Left colon (tissue), 2 donors: ENCODE measurements at regions not wholly inside any gene's neighbourhood (a gene's known extent, or its start where the extent isn't known, plus 50 kb on each side); places are given as distances from the start of the nearest gene placed in this dataset.

Experiments
- ATAC-seq: fragments of 200-7000 bp; cut with Tn5 transposase; one replicate; pipeline ENCODE4 v1.9.1; 2020; ENCODE audit warnings: mild to moderate bottlenecking, moderate library complexity
- DNase-seq, 2 donors: peaks; one replicate each; pipeline ENCODE4 v3.0.0-alpha.2; 2020
- intact Hi-C, 2 donors: fragments of 100-400 bp; cut with DNase I in 1 of 2; cut with micrococcal nuclease in 1 of 2; formaldehyde crosslinking; loops; one replicate each; pipeline versions ENCODE4 v1.11.2 to v1.14.0; 2022; cut with DNase I, micrococcal nuclease
- donor health status: DM: no; HTN: no; CAD: no.
- donor health status: DM: yes; HTN: yes; CAD: no.

- DNase-seq (no peak), ATAC-seq (no peak)
- intact Hi-C loops: no loop called here
These were observed 559.1 kb upstream of the TRPC7 start for GRCh38 chr5:136924490-136924889.

GRCh38 chr5:136910625-136911024 is 545.3 kb upstream of the TRPC7 start:
- intact Hi-C loops: no loop called here
- ATAC-seq: no peak
- no peak for DNase-seq

GRCh38 chr5:136909906-136910305 is 544.6 kb upstream of the TRPC7 start:
- DNase-seq: no peak
- intact Hi-C loops: no loop called here
- no peak for ATAC-seq

GRCh38 chr5:136907371-136907770 is 542.0 kb upstream of the TRPC7 start:
- intact Hi-C loops: no loop called here
- DNase-seq (no peak), ATAC-seq (no peak)

GRCh38 chr5:136906545-136906944 is 541.2 kb upstream of the TRPC7 start:
- DNase-seq (no peak), ATAC-seq (no peak)

GRCh38 chr5:136905571-136905970 is 540.2 kb upstream of the TRPC7 start:
- intact Hi-C loops: no loop called here
- ATAC-seq: no peak
- DNase-seq: no peak

More at GRCh38 chr5:136906545-136906944, 541.2 kb upstream of the TRPC7 start:
- intact Hi-C loops: no loop called here

- DNase-seq (no peak), ATAC-seq (no peak)
- intact Hi-C loops: no loop called here
These were observed 528.7 kb upstream of the TRPC7 start for GRCh38 chr5:136894070-136894469.

GRCh38 chr5:136892000-136892399 is 526.7 kb upstream of the TRPC7 start:
- ATAC-seq (no peak), DNase-seq (no peak)
- intact Hi-C loops: no loop called here

- intact Hi-C loops: no loop called here
- no peak for ATAC-seq
These were observed 526.0 kb upstream of the TRPC7 start for GRCh38 chr5:136891175-136891972.

GRCh38 chr5:136890431-136891148 is 525.2 kb upstream of the TRPC7 start:
- intact Hi-C loops: no loop called here
- no peak for ATAC-seq
- DNase-seq: no peak

More at GRCh38 chr5:136891175-136891972, 526.0 kb upstream of the TRPC7 start:
- no peak for DNase-seq

- no peak for ATAC-seq
- intact Hi-C loops: no loop called here
These were observed 521.3 kb upstream of the TRPC7 start for GRCh38 chr5:136886608-136887007.

GRCh38 chr5:136864960-136865359 is 499.6 kb upstream of the TRPC7 start:
- ATAC-seq (no peak), DNase-seq (no peak)
- intact Hi-C loops: no loop called here

More at GRCh38 chr5:136886608-136887007, 521.3 kb upstream of the TRPC7 start:
- no peak for DNase-seq

GRCh38 chr5:136856648-136857047 is 491.3 kb upstream of the TRPC7 start:
- intact Hi-C loops: no loop called here
- ATAC-seq: no peak
- no peak for DNase-seq

GRCh38 chr5:136853971-136854370 is 488.6 kb upstream of the TRPC7 start:
- intact Hi-C loops: no loop called here
- ATAC-seq: no peak
- no peak for DNase-seq

GRCh38 chr5:136840601-136841000 is 475.3 kb upstream of the TRPC7 start:
- DNase-seq (no peak), ATAC-seq (no peak)

GRCh38 chr5:136836093-136836492 is 470.7 kb upstream of the TRPC7 start:
- intact Hi-C loops: no loop called here
- ATAC-seq (no peak), DNase-seq (no peak)

More at GRCh38 chr5:136840601-136841000, 475.3 kb upstream of the TRPC7 start:
- intact Hi-C loops: no loop called here

GRCh38 chr5:136820848-136821247 is 455.5 kb upstream of the TRPC7 start:
- intact Hi-C loops: no loop called here
- ATAC-seq: no peak
- DNase-seq: no peak

- no peak for ATAC-seq
- no peak for DNase-seq
- intact Hi-C loops: no loop called here
These were observed 454.4 kb upstream of the TRPC7 start for GRCh38 chr5:136819526-136820302.

- ATAC-seq (no peak), DNase-seq (no peak)
- intact Hi-C loops: no loop called here
These were observed 451.0 kb upstream of the TRPC7 start for GRCh38 chr5:136816327-136816726.
